ENCODE measurements at regions not wholly inside any gene's neighbourhood (a gene's known extent, or its start where the extent isn't known, plus 50 kb on each side); places are given as distances from the start of the nearest gene placed in this dataset.

- TF ChIP-seq, protein P1, sequence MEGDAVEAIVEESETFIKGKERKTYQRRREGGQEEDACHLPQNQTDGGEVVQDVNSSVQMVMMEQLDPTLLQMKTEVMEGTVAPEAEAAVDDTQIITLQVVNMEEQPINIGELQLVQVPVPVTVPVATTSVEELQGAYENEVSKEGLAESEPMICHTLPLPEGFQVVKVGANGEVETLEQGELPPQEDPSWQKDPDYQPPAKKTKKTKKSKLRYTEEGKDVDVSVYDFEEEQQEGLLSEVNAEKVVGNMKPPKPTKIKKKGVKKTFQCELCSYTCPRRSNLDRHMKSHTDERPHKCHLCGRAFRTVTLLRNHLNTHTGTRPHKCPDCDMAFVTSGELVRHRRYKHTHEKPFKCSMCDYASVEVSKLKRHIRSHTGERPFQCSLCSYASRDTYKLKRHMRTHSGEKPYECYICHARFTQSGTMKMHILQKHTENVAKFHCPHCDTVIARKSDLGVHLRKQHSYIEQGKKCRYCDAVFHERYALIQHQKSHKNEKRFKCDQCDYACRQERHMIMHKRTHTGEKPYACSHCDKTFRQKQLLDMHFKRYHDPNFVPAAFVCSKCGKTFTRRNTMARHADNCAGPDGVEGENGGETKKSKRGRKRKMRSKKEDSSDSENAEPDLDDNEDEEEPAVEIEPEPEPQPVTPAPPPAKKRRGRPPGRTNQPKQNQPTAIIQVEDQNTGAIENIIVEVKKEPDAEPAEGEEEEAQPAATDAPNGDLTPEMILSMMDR (IDR thresholded peaks at IDR 0.05 in 2 of 3, conservative IDR thresholded peaks at IDR 0.05 in 1 of 3; ENCODE audit: borderline replicate concordance in 1 of 3, insufficient read depth in 1 of 3, low read depth in 2 of 3, low read length in 2 of 3), result no peak
- TF ChIP-seq EGR1 (IDR thresholded peaks at IDR 0.05; ENCODE audit: low read depth) (no peak), EZH2 (IDR thresholded peaks at IDR 0.05) (no peak), CEBPB (IDR thresholded peaks at IDR 0.05; ENCODE audit: low read depth) (no peak), POLR2AphosphoS5 (IDR thresholded peaks at IDR 0.05; ENCODE audit: low read depth, low read length) (no peak), ZBTB33 (IDR thresholded peaks at IDR 0.05; ENCODE audit: extremely low read depth, insufficient replicate concordance, low read length) (no peak), REST (IDR thresholded peaks at IDR 0.05; ENCODE audit: low read depth) (no peak), FOSL1 (IDR thresholded peaks at IDR 0.05; ENCODE audit: low read depth) (no peak), SIN3A (IDR thresholded peaks at IDR 0.05; ENCODE audit: low read depth) (no peak), POLR2A (IDR thresholded peaks at IDR 0.05; ENCODE audit: borderline replicate concordance, extremely low read depth, insufficient read depth, insufficient read length) (no peak), RAD21 (IDR thresholded peaks at IDR 0.05; ENCODE audit: low read depth) (no peak)
- TF ChIP-seq, protein P2, sequence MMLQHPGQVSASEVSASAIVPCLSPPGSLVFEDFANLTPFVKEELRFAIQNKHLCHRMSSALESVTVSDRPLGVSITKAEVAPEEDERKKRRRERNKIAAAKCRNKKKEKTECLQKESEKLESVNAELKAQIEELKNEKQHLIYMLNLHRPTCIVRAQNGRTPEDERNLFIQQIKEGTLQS (IDR thresholded peaks at IDR 0.05), result no peak
Measured at GRCh38 chr3:193978486-193978885, 157.5 kb upstream of the HES1 start.
